ENCODE measurements at regions not wholly inside any gene's neighbourhood (a gene's known extent, or its start where the extent isn't known, plus 50 kb on each side); places are given as distances from the start of the nearest gene placed in this dataset.
"Not testable (repeated sequence)": the region's sequence is repeated elsewhere in the genome, so short reads cannot be mapped to it uniquely, and the experiment has no call there.

DNA sequence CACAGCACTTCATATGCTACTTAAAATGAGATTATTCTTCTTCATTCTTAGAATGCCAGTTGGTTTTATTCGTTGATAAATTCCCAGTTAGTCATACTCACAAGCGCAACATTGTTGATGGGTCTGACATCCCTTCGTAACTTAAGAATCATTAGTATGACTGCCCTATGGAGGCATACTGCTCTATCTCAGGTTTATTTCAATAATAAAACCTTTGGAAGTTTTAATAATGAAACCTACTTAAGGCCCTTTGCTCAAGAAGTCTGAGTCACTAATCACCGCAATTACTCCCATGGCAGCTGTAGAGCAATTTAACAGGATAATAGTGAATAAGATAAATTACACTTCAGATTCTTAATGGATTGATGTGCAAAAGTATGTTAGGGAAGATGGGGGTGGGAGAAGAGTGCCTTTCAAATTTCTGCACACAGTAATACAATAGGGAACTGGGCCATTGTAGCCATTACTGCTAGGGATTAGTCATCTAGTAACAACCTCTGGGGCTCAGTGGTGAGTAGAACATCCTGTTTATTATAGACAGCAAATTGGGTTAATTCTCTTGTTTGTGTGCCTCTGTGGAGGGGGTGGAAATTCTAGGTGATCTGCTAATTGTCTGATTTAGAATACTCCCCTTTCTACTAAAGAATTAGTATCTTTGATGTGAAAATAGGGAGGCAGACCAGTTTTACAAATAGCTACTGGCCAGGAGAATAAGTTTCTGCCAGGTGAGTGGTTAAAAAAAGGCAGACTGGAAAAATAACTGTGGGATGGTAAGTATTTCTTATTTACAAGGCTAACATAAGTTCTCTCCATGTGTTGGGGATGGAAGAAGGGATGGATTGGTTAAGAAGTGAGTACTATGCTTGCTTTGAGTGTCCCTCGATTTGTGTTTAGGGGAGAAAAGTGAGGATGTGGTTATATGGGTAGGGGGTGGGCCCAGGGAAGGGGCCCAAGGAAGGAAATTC, 74.5 kb upstream of the VKORC1L1 start:
- no peak overlapping the region for H3K27ac Mint-ChIP-seq
- H3K4me1 Mint-ChIP-seq = peaks cover 8% of the 10 kb centered on the region
- ChIA-PET CTCF (no interaction called here), POLR2A (no interaction called here)
- ATAC-seq = peak; percentile 86
- no peaks in the 10 kb centered on the region for H3K27me3 Mint-ChIP-seq
- DNase-seq = no peak
- intact Hi-C loops (cut with DNase I, micrococcal nuclease) = no loop called here
- no peak overlapping the region for H3K4me3 Mint-ChIP-seq
- H3K36me3 Mint-ChIP-seq (ENCODE audit: low read depth) = no peaks in the 10 kb centered on the region
- H3K9me3 Mint-ChIP-seq (ENCODE audit: low read depth) = no peaks in the 10 kb centered on the region

DNA sequence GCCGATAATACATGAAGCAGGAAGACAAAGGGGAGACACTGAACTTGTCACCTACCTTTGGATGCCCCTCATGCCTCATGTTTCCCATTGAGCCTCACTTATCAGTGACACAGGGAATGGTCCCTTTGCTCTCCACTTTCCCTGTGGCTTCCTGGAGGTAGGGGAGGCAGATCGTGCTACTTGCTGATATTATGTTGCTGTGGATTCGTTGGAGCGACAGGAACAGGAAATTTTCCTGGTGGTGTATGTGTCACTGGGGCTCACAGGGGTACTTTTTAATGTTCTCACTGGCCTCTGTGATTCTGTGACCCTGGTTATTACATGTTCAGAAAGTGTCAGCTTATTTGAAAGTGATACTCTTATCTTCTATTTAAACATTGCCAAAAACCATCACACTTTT, 72.7 kb upstream of the VKORC1L1 start:
- intact Hi-C loops (cut with DNase I, micrococcal nuclease); H3K27me3 Mint-ChIP-seq; H3K4me1 Mint-ChIP-seq; H3K4me3 Mint-ChIP-seq; CTCF ChIA-PET; POLR2A ChIA-PET; H3K36me3 Mint-ChIP-seq (ENCODE audit: low read depth); H3K27ac Mint-ChIP-seq; DNase-seq; ATAC-seq; H3K9me3 Mint-ChIP-seq (ENCODE audit: low read depth): not testable (repeated sequence)

DNA sequence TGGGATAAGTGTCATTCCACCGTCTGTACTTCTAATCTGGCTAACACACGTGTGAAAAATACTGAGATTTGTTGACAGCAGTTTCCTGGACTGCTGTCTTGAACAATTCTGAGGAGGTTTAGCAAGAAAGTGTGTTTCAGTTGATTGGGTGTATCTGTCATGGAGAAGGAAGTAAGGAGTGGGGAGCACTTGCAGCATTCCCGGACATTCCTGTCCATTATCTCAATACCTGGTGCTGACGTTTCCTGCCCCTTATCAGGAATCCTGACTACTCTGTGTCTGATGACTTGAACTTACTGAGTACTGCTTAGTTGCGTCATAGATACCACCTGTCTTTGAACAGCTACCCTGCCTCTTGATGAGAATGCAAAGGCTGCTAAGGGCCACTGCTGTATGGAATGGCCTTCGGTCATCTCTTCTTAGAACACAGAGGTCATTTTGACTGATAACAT, 72.0 kb upstream of the VKORC1L1 start:
- intact Hi-C loops (cut with DNase I, micrococcal nuclease) = no loop called here
- ChIA-PET POLR2A (no interaction called here), CTCF (no interaction called here)
- no peak overlapping the region for H3K4me3 Mint-ChIP-seq
- H3K36me3 Mint-ChIP-seq (ENCODE audit: low read depth) = no peaks in the 10 kb centered on the region
- no peak for DNase-seq
- peaks cover 8% of the 10 kb centered on the region for H3K4me1 Mint-ChIP-seq
- ATAC-seq = no peak
- no peak overlapping the region for H3K27ac Mint-ChIP-seq
- no peaks in the 10 kb centered on the region for H3K9me3 Mint-ChIP-seq (ENCODE audit: low read depth)
- H3K27me3 Mint-ChIP-seq = no peaks in the 10 kb centered on the region

DNA sequence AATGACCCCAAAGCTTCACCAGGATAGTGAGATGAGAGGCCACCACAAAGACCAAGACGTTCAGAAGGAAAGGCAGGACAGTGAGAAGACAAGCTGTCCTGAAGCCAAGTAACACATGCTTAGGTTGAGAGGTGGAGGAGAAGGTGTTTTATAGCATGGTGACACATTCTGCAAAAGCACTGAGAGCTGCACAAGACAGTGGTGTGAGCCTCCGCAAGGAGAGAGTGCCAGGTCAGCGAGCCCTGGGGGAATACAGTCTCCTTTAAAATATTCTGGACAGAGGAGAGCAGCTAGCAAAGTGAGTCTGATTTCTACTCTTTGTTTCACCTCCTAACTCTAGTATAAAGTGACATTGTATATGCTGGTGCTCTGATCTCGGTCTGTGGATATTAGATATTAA, 68.0 kb upstream of the VKORC1L1 start:
- H3K27ac Mint-ChIP-seq = no peak overlapping the region
- no peak overlapping the region for H3K4me3 Mint-ChIP-seq
- no peak for ATAC-seq
- H3K36me3 Mint-ChIP-seq (ENCODE audit: low read depth) = peaks cover 1% of the 10 kb centered on the region
- intact Hi-C loops (cut with DNase I, micrococcal nuclease) = no loop called here
- ChIA-PET POLR2A (no interaction called here), CTCF (no interaction called here)
- no peaks in the 10 kb centered on the region for H3K4me1 Mint-ChIP-seq
- no peaks in the 10 kb centered on the region for H3K27me3 Mint-ChIP-seq
- DNase-seq = no peak
- no peaks in the 10 kb centered on the region for H3K9me3 Mint-ChIP-seq (ENCODE audit: low read depth)

DNA sequence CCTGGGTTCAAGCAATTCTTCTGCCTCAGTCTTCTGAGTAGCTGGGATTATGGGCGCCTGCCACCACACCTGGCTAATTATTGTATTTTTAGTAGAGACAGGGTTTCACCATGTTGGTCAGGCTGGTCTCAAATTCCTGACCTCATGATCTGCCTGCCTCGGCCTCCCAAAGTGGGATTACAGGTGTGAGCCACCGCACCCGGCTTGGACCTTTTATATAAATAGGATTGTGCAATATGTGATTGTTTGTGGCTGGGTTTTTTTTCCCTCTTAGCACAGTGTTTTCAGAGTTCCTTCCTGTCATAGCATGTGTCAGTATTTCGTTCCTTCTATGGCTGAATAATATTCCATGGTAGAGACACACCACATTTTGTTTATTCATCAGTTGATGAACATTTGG, 65.8 kb upstream of the VKORC1L1 start:
- H3K27ac Mint-ChIP-seq; ATAC-seq; CTCF ChIA-PET; POLR2A ChIA-PET; H3K9me3 Mint-ChIP-seq (ENCODE audit: low read depth); H3K36me3 Mint-ChIP-seq (ENCODE audit: low read depth); intact Hi-C loops (cut with DNase I, micrococcal nuclease); H3K4me3 Mint-ChIP-seq; DNase-seq; H3K27me3 Mint-ChIP-seq; H3K4me1 Mint-ChIP-seq: not testable (repeated sequence)

DNA sequence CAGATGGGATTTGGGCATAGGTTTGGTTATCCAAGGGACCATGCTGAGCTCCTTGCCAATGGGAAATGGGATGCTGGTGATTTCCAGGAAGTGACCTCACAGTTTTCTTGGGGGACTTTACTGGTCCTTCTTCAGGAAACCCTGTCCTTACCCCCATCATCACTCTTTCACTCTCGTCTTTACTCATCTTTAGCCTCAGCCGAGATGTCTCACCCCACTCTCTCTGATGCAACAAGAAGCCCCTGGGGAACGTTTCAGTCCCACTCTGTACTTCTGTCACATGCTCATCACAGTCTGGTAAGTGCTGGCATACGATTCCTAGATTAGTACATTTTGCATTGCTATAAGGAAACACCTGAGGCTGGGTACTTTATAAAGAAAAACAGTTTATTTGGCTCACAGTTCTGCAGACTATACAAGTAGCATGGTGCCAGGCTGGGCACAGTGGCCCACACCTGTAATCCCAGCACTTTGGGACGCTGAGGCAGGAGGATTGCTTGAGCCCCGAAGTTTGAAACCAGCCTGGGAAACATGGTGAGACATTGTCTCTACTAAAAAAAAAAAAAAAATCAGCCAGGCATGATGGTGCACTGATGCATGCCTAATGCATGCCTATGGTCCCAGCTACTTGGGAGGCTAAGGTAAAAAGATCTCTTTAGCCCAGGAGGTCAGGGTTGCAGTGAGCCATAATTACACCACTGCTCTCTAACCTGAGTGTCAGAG, 63.5 kb upstream of the VKORC1L1 start:
- Mint-ChIP-seq H3K27ac (no peak overlapping the region), H3K27me3 (no peaks in the 10 kb centered on the region), H3K36me3 (ENCODE audit: low read depth) (peaks cover 1% of the 10 kb centered on the region), H3K4me1 (no peaks in the 10 kb centered on the region), H3K9me3 (ENCODE audit: low read depth) (no peaks in the 10 kb centered on the region), H3K4me3 (no peak overlapping the region)
- POLR2A ChIA-PET = no interaction called here
- ATAC-seq (no peak), DNase-seq (no peak)
- CTCF ChIA-PET = no interaction called here
- intact Hi-C loops (cut with DNase I, micrococcal nuclease) = no loop called here

DNA sequence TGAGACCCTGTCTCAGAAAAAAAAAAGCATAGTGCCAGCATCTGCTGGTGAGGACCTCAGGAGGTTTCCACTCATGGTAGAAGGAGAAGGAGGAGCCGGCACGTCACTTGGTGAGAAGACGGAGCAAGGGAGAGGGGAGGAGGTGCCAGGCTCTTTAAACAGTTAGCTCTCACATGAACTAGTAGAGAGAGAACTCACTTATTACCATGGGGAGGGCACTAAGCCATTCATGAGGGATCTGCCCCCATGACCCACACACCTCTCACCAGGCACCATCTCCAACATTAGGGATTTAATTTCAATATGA, 62.9 kb upstream of the VKORC1L1 start:
- POLR2A ChIA-PET = no interaction called here
- CTCF ChIA-PET = no interaction called here
- H3K36me3 Mint-ChIP-seq (ENCODE audit: low read depth) = peaks cover 1% of the 10 kb centered on the region

DNA sequence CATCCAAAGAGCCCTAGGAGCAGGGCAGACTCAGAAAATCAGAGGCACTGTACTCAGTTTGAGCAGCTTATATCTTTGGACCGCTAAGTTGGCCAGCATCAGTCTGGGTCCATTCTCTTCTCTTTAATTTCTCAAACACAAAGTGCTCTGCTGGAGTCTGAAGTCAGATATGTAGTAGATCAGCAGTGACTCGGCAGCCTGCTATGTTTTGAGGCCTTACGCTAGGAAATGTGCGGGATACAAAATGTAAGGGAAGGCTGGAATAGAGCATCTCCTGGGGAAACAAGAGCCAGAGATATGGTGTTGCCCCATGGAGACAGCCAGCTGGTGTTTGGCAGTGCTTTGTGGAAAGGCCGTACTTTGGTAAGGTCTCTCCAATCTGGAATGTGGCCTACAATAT, 60.6 kb upstream of the VKORC1L1 start:
- ChIA-PET CTCF (no interaction called here), POLR2A (no interaction called here)
- Mint-ChIP-seq H3K27me3 (no peaks in the 10 kb centered on the region), H3K9me3 (ENCODE audit: low read depth) (no peaks in the 10 kb centered on the region), H3K27ac (no peak overlapping the region), H3K4me3 (no peak overlapping the region), H3K4me1 (no peaks in the 10 kb centered on the region), H3K36me3 (ENCODE audit: low read depth) (no peaks in the 10 kb centered on the region)
- intact Hi-C loops (cut with DNase I, micrococcal nuclease) = no loop called here
- ATAC-seq = no peak
- DNase-seq = no peak

More for the DNA sequence above, 62.9 kb upstream of the VKORC1L1 start:
- H3K27ac Mint-ChIP-seq = no peak overlapping the region
- no peaks in the 10 kb centered on the region for H3K9me3 Mint-ChIP-seq (ENCODE audit: low read depth)
- DNase-seq (no peak), ATAC-seq (no peak)
- no peaks in the 10 kb centered on the region for H3K27me3 Mint-ChIP-seq
- no peaks in the 10 kb centered on the region for H3K4me1 Mint-ChIP-seq
- intact Hi-C loops (cut with DNase I, micrococcal nuclease) = no loop called here
- no peak overlapping the region for H3K4me3 Mint-ChIP-seq

DNA sequence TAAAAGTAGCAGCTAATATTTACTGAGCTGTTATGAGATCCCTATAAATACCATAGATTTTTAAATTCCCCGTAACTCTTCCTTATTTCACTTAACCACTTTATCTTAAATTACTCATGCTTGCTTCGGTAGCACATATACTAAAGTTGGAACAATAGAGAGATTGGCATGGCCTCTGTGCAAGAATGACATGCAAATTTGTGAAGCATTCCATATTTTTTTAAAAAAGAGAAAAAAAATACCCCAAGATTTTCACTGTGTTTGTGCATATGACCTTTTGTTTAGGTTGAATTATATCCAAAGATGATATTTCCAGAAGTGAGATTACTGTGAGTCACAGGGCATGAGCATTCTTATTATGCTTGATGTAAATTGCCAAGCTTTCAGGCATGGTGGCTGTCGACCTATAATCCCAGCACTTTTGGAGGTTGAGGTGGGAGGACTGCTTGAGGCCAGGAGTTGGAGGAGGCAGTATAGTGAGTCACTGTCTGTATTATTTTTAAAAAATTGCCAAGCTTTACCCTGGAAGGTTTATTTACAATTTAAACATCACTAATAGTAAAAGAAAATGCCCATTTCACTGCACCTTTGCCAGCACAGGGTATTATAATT, 58.2 kb upstream of the VKORC1L1 start:
- H3K27ac Mint-ChIP-seq; H3K27me3 Mint-ChIP-seq; intact Hi-C loops (cut with DNase I, micrococcal nuclease); DNase-seq; ATAC-seq; H3K9me3 Mint-ChIP-seq (ENCODE audit: low read depth); H3K4me3 Mint-ChIP-seq; H3K4me1 Mint-ChIP-seq; H3K36me3 Mint-ChIP-seq (ENCODE audit: low read depth): not testable (repeated sequence)
- CTCF ChIA-PET = interaction anchor here (0.6 to 0.7 kb wide), 2 partner anchors 97 to 1670 kb away, joined by 3 read pairs; no protein-coding TSS in a partner anchor
- POLR2A ChIA-PET = interaction anchor here (0.7 kb wide), 1 partner anchor 1445 kb away, joined by 7 read pairs; no protein-coding TSS in a partner anchor

DNA sequence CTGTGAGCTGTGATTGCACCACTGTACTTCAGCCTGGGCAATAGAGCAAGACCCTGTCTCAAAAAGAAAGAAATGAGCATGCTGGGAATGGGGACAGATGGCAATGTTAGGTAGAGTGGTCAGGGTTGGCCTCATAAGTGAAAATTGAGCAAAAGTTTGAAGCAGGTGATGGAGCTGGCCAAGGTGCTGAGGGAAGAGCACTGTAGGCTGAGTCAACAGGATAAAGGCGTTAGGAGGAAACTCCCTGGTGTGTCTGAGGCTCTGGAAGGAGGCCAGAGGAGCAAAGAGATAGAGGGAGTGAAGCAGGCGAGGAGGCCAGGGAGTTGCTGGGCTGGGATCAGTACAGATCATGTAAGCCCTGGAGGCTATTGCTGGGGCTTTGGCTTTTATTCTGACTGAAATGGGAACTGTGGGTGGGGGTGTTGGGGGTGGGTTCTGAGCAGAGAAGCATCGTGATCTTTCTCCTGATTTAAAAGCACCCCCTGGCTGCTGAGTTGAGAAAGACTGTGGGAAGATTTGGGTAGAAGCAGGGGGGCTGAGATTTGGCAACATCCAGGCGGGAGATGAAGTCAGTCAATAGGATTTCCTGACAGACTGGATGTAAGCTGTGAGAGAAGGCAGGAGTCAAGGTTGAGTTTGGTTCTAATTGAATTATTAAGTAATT, 52.5 kb upstream of the VKORC1L1 start:
- Mint-ChIP-seq H3K27ac (no peak overlapping the region), H3K4me3 (no peak overlapping the region), H3K27me3 (no peaks in the 10 kb centered on the region), H3K4me1 (no peaks in the 10 kb centered on the region), H3K9me3 (ENCODE audit: low read depth) (no peaks in the 10 kb centered on the region), H3K36me3 (ENCODE audit: low read depth) (no peaks in the 10 kb centered on the region)
- intact Hi-C loops (cut with DNase I, micrococcal nuclease) = no loop called here
- ATAC-seq (peak; percentile 61), DNase-seq (peak; percentile 53)
- CTCF ChIA-PET = no interaction called here
- POLR2A ChIA-PET = no interaction called here
